Neural cell (in vitro differentiated cells): ENCODE measurements at regions not wholly inside any gene's neighbourhood (a gene's known extent, or its start where the extent isn't known, plus 50 kb on each side); places are given as distances from the start of the nearest gene placed in this dataset.

ENCODE experiments used
- EP300 ChIP-seq: fragments of 450-650 bp; conservative IDR thresholded peaks from 2 replicates; pipeline ENCODE4 v1.6.1; 2014; ENCODE audit warnings: antibody characterized with exemption, mild to moderate bottlenecking, moderate library complexity; ENCODE audit not compliant: poor library complexity, severe bottlenecking
- EZH2 ChIP-seq: fragments of 200-600, 300-800 bp; shearing (Covaris generic), sonication (generic); IDR thresholded peaks from 2 replicates; pipeline ENCODE4 v1.6.1; 2014; ENCODE audit warnings: antibody characterized with exemption, low read length, borderline replicate concordance, mild to moderate bottlenecking; ENCODE audit not compliant: insufficient read depth, poor library complexity, severe bottlenecking
- MXI1 ChIP-seq: fragments of 450-650 bp; conservative IDR thresholded peaks from 2 replicates; pipeline ENCODE4 v1.6.1; 2014; ENCODE audit warnings: antibody characterized with exemption, mild to moderate bottlenecking; ENCODE audit not compliant: poor library complexity, severe bottlenecking
- POLR2AphosphoS5 ChIP-seq: IDR thresholded peaks from 2 replicates; pipeline ENCODE4 v1.6.1; 2012
- RAD21 ChIP-seq: fragments of 450-650 bp; conservative IDR thresholded peaks from 2 replicates; pipeline ENCODE4 v1.6.1; 2014; ENCODE audit warnings: antibody characterized with exemption, mild to moderate bottlenecking, moderate library complexity
- SMC3 ChIP-seq: fragments of 450-650 bp; conservative IDR thresholded peaks from 2 replicates; pipeline ENCODE4 v1.6.1; 2014; ENCODE audit warnings: antibody characterized with exemption, mild to moderate bottlenecking, moderate library complexity; ENCODE audit not compliant: poor library complexity
- TAF1 ChIP-seq: IDR thresholded peaks from 2 replicates; pipeline ENCODE4 v1.6.1; 2012; ENCODE audit warnings: low read depth
- TF ChIP-seq, protein P1 (sequence below): fragments of 450-650 bp; IDR thresholded peaks from 2 replicates; pipeline ENCODE4 v1.5.1; 2014; ENCODE audit warnings: antibody characterized with exemption, mild to moderate bottlenecking, moderate library complexity; ENCODE audit not compliant: poor library complexity, severe bottlenecking
- TF ChIP-seq, protein P2 (sequence below): IDR thresholded peaks from 2 replicates; pipeline ENCODE4 v1.6.1; 2012; ENCODE audit warnings: borderline replicate concordance

DNA sequence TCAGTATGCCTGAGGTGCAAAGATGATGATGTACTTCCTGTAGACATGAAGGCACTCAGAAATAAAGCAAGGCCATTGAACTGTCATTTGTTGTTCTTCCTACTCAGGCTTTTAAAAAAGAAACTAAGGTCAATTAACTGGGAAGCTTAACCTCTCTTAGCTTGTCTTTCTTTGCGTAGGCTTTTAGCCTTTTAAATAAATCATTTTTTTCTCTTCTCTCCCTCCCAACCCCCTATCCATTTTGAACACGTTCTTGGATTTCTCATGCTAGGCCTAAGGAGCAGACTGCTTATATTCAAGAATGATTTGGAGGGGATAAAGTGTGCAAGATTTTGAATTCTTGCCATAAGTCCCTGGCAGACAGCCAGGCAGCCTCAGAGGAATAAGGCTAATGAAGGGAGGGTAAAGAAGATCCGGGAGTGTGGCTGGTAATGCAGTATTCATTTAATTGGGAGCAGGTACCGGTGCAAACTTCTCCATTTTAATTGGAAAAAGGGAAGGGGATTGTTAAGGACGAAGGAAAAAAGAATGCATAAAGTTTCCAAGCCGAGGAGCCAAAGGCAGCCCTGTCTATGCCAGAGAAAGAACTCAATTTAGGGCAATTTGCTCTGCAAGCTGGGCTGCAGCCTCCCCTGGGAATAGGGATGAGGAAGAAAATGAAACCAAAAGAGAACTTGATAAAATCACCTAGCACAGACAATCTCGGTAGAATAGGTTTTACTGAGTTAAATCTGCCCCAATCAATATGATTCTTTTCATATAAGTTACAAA, 343.8 kb upstream of the MMS22L start:
- TF ChIP-seq, protein P1, sequence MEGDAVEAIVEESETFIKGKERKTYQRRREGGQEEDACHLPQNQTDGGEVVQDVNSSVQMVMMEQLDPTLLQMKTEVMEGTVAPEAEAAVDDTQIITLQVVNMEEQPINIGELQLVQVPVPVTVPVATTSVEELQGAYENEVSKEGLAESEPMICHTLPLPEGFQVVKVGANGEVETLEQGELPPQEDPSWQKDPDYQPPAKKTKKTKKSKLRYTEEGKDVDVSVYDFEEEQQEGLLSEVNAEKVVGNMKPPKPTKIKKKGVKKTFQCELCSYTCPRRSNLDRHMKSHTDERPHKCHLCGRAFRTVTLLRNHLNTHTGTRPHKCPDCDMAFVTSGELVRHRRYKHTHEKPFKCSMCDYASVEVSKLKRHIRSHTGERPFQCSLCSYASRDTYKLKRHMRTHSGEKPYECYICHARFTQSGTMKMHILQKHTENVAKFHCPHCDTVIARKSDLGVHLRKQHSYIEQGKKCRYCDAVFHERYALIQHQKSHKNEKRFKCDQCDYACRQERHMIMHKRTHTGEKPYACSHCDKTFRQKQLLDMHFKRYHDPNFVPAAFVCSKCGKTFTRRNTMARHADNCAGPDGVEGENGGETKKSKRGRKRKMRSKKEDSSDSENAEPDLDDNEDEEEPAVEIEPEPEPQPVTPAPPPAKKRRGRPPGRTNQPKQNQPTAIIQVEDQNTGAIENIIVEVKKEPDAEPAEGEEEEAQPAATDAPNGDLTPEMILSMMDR: no peak
- TF ChIP-seq, protein P2, sequence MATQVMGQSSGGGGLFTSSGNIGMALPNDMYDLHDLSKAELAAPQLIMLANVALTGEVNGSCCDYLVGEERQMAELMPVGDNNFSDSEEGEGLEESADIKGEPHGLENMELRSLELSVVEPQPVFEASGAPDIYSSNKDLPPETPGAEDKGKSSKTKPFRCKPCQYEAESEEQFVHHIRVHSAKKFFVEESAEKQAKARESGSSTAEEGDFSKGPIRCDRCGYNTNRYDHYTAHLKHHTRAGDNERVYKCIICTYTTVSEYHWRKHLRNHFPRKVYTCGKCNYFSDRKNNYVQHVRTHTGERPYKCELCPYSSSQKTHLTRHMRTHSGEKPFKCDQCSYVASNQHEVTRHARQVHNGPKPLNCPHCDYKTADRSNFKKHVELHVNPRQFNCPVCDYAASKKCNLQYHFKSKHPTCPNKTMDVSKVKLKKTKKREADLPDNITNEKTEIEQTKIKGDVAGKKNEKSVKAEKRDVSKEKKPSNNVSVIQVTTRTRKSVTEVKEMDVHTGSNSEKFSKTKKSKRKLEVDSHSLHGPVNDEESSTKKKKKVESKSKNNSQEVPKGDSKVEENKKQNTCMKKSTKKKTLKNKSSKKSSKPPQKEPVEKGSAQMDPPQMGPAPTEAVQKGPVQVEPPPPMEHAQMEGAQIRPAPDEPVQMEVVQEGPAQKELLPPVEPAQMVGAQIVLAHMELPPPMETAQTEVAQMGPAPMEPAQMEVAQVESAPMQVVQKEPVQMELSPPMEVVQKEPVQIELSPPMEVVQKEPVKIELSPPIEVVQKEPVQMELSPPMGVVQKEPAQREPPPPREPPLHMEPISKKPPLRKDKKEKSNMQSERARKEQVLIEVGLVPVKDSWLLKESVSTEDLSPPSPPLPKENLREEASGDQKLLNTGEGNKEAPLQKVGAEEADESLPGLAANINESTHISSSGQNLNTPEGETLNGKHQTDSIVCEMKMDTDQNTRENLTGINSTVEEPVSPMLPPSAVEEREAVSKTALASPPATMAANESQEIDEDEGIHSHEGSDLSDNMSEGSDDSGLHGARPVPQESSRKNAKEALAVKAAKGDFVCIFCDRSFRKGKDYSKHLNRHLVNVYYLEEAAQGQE: no peak
- TF ChIP-seq EZH2: no peak
- no peak for TF ChIP-seq RAD21
- no peak for TF ChIP-seq MXI1
- no peak for TF ChIP-seq POLR2AphosphoS5
- TF ChIP-seq TAF1: no peak
- no peak for TF ChIP-seq EP300
- TF ChIP-seq SMC3: no peak
